ENCODE measurements at regions not wholly inside any gene's neighbourhood (a gene's known extent, or its start where the extent isn't known, plus 50 kb on each side); places are given as distances from the start of the nearest gene placed in this dataset.

- 86 to 95% (median 93%) methylated on average over 5 of the region's 5 CpGs for WGBS, 4 donors
- ATAC-seq: no peak
These were observed 541.6 kb upstream of the FLRT2 start for GRCh38 chr14:84988357-84988756.

DNA sequence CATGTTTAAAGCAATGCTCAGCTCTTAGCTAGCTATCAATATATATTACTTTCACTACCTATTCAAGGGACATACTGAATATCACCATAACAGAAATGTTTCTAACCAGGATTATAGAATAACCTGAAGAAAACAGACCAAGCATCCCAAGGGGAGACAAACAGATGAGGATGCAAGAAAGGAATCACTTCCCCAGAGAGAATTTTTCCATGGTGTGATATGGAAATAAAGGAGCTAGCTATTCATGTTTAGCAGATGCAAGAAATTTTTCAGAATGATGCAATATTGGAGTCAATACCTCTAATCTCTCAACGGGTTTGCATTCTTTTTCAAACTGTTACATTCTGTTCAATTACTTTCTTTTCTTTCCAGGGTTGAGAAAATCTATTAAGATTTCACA lies 538.9 kb upstream of the FLRT2 start:
- Histone ChIP-seq H3K27ac (no peak overlapping the region), H3K27me3 (no peaks in the 10 kb centered on the region), H3K9me3 (no peaks in the 10 kb centered on the region), H3K4me3 (no peak overlapping the region), H3K4me1 (no peaks in the 10 kb centered on the region), H3K36me3 (no peaks in the 10 kb centered on the region)
- DNase-seq (no peak), ATAC-seq (no peak)
- TF ChIP-seq POLR2A (IDR thresholded peaks at IDR 0.05): no peak
- TF ChIP-seq, protein P1, sequence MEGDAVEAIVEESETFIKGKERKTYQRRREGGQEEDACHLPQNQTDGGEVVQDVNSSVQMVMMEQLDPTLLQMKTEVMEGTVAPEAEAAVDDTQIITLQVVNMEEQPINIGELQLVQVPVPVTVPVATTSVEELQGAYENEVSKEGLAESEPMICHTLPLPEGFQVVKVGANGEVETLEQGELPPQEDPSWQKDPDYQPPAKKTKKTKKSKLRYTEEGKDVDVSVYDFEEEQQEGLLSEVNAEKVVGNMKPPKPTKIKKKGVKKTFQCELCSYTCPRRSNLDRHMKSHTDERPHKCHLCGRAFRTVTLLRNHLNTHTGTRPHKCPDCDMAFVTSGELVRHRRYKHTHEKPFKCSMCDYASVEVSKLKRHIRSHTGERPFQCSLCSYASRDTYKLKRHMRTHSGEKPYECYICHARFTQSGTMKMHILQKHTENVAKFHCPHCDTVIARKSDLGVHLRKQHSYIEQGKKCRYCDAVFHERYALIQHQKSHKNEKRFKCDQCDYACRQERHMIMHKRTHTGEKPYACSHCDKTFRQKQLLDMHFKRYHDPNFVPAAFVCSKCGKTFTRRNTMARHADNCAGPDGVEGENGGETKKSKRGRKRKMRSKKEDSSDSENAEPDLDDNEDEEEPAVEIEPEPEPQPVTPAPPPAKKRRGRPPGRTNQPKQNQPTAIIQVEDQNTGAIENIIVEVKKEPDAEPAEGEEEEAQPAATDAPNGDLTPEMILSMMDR (IDR thresholded peaks at IDR 0.05): no peak
- intact Hi-C loops (cut with DNase I): no loop called here
- WGBS, 4 donors: 51 to 65% (median 63%) methylated on average over 1 of the region's 1 CpG

More at GRCh38 chr14:84988357-84988756, 541.6 kb upstream of the FLRT2 start:
- Histone ChIP-seq H3K4me1 (no peaks in the 10 kb centered on the region), H3K36me3 (no peaks in the 10 kb centered on the region), H3K9me3 (no peaks in the 10 kb centered on the region), H3K27ac (no peak overlapping the region), H3K27me3 (no peaks in the 10 kb centered on the region), H3K4me3 (no peak overlapping the region)
- TF ChIP-seq, protein P1 (IDR thresholded peaks at IDR 0.05): no peak
- no peak for TF ChIP-seq POLR2A (IDR thresholded peaks at IDR 0.05)
- intact Hi-C loops (cut with DNase I): no loop called here
- DNase-seq: no peak

- DNase-seq (no peak), ATAC-seq (no peak)
- peaks cover 0 to 2% (median 0%) of the 10 kb centered on the region in 12 donors for H3K9me3 ChIP-seq
- H3K4me3 ChIP-seq: no peak overlapping the region
- TF ChIP-seq, protein P1 (IDR thresholded peaks at IDR 0.05): no peak
- TF ChIP-seq POLR2A (IDR thresholded peaks at IDR 0.05): no peak
- no peaks in the 10 kb centered on the region for H3K36me3 ChIP-seq
- H3K4me1 ChIP-seq: no peaks in the 10 kb centered on the region
- H3K27ac ChIP-seq: no peak overlapping the region
- intact Hi-C loops (cut with DNase I): no loop called here
- no peaks in the 10 kb centered on the region for H3K27me3 ChIP-seq
These were observed 531.7 kb upstream of the FLRT2 start for GRCh38 chr14:84998216-84998615.

DNA sequence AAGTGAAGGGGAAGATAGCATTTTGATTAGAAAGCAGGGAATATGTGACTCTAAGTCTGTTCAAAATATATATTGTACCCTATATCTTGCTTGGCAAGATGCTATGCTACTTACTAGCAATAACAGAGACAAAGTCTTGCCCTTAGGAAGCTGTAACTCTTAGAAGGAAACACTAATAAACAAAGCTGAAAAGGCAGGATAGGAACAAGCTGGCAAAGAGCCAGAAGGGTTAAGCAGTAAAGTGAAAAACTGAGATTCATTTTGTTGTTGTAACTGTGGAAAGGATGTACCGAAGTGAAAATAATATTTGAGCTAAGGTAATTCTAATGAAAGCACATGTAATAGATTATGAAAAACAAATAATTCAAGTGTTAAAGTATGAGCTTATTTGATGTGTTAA lies 527.1 kb upstream of the FLRT2 start:
- Histone ChIP-seq H3K36me3 (no peaks in the 10 kb centered on the region), H3K4me1 (no peaks in the 10 kb centered on the region), H3K27ac (no peak overlapping the region), H3K9me3 (peaks cover 0 to 2% (median 0%) of the 10 kb centered on the region in 12 donors), H3K27me3 (no peaks in the 10 kb centered on the region), H3K4me3 (no peak overlapping the region)
- intact Hi-C loops (cut with DNase I): no loop called here
- TF ChIP-seq, protein P1 (IDR thresholded peaks at IDR 0.05): no peak
- TF ChIP-seq POLR2A (IDR thresholded peaks at IDR 0.05): no peak
- DNase-seq (no peak), ATAC-seq (no peak)
- WGBS, 4 donors: 57 to 73% (median 70%) methylated on average over 1 of the region's 1 CpG
